Activated CD4-positive, alpha-beta T cell treated with anti-CD3 and anti-CD28 coated beads for 36 hours (primary cell): ENCODE measurements at regions not wholly inside any gene's neighbourhood (a gene's known extent, or its start where the extent isn't known, plus 50 kb on each side); places are given as distances from the start of the nearest gene placed in this dataset.

Experiments
- ATAC-seq: fragments of 200-7000 bp; cut with Tn5 transposase; one replicate; pipeline ENCODE4 v1.10.0; 2021; ENCODE audit warnings: mild to moderate bottlenecking, moderate library complexity
- CTCF ChIA-PET: fragments of 350-600 bp; sonication (Branson Sonifier 250); formaldehyde crosslinking; loops from one replicate; lab custom pipeline; 2021; ENCODE audit warnings: antibody characterized with exemption; lab: Charles Lee
- POLR2A ChIA-PET: fragments of 350-600 bp; sonication (Branson Sonifier 250); formaldehyde crosslinking; loops from one replicate; lab custom pipeline; 2021; ENCODE audit warnings: antibody characterized with exemption, inconsistent platforms; lab: Charles Lee
- DNase-seq: peaks from one replicate; pipeline ENCODE4 v3.0.0-alpha.2; 2020
- H3K27ac Mint-ChIP-seq: one replicate; pipeline ENCODE4 v1.8.0; 2021; ENCODE audit warnings: mixed read lengths
- H3K27me3 Mint-ChIP-seq: one replicate; pipeline ENCODE4 v1.8.0; 2021; ENCODE audit warnings: mixed read lengths
- H3K36me3 Mint-ChIP-seq: one replicate; pipeline ENCODE4 v1.8.0; 2021; ENCODE audit warnings: low read depth, mixed read lengths
- H3K4me1 Mint-ChIP-seq: one replicate; pipeline ENCODE4 v1.8.0; 2021; ENCODE audit warnings: mixed read lengths
- H3K4me3 Mint-ChIP-seq: one replicate; pipeline ENCODE4 v1.8.0; 2021; ENCODE audit warnings: mild to moderate bottlenecking, moderate library complexity, mixed read lengths
- H3K9me3 Mint-ChIP-seq: one replicate; pipeline ENCODE4 v1.8.0; 2021; ENCODE audit warnings: low read depth, mixed read lengths
- intact Hi-C, 2 experiments: fragments of 100-400 bp; cut with DNase I in 1 of 2; cut with micrococcal nuclease in 1 of 2; formaldehyde crosslinking; loops; one replicate each; pipeline versions ENCODE4 v1.14.2 to v1.15.1; 2022 to 2024; cut with DNase I, micrococcal nuclease

DNA sequence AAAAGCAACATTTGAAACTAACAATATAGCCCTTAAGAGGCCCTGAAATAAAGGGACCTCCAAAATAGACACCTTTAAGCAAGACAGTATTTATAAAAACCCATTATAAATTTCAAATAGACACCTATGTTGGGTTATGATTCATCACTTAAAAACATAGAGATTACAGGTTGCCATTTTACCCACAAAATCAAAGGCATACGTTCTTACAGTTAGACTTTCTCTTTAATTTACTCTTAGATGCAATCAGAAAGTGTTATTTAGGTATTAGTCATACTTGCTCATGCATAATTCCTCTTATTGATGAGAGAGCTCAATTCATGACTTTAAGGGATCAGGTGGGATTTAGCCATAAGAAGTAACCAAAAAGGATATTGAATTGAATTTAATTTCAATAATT lies 51.5 kb upstream of the TMEM200A start:
- no peaks in the 10 kb centered on the region for H3K9me3 Mint-ChIP-seq
- CTCF ChIA-PET: interaction anchor here (0.8 to 1.1 kb wide), 2 partner anchors 16 to 554 kb away, joined by 3 to 6 read pairs; no protein-coding TSS in a partner anchor
- intact Hi-C loops: no loop called here
- POLR2A ChIA-PET: no interaction called here
- H3K36me3 Mint-ChIP-seq: no peaks in the 10 kb centered on the region
- H3K4me1 Mint-ChIP-seq: no peaks in the 10 kb centered on the region
- ATAC-seq (peak; percentile 64), DNase-seq (no peak)
- H3K4me3 Mint-ChIP-seq: no peak overlapping the region
- no peak overlapping the region for H3K27ac Mint-ChIP-seq
- H3K27me3 Mint-ChIP-seq: no peaks in the 10 kb centered on the region

DNA sequence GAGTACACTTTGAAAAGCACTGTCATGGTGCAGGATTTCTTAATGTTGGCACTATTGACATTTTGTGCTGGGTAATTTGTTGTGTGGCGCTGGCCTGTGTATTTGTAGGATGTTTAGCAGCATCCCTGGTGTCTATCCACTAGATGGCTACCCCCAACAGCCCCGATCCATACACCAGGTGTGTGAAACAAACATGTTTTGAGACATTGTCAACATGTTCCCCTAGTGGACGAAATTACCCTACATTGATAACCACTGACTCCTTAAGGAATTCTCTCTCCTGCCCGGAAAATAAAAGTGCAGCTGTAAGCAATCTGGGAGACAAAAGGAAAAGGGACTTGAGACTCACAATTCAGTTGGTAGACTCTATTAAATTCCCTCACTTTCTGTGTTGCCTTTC lies 52.6 kb upstream of the TMEM200A start:
- ChIA-PET CTCF (interaction anchor here (0.8 to 1.2 kb wide), 3 partner anchors 17 to 555 kb away, joined by 3 to 6 read pairs (median 5); no protein-coding TSS in a partner anchor), POLR2A (no interaction called here)
- H3K36me3 Mint-ChIP-seq: no peaks in the 10 kb centered on the region
- H3K4me1 Mint-ChIP-seq: no peaks in the 10 kb centered on the region
- DNase-seq: no peak
- no peak overlapping the region for H3K27ac Mint-ChIP-seq
- no peaks in the 10 kb centered on the region for H3K27me3 Mint-ChIP-seq
- intact Hi-C loops: no loop called here
- H3K9me3 Mint-ChIP-seq: no peaks in the 10 kb centered on the region
- ATAC-seq: no peak
- no peak overlapping the region for H3K4me3 Mint-ChIP-seq

DNA sequence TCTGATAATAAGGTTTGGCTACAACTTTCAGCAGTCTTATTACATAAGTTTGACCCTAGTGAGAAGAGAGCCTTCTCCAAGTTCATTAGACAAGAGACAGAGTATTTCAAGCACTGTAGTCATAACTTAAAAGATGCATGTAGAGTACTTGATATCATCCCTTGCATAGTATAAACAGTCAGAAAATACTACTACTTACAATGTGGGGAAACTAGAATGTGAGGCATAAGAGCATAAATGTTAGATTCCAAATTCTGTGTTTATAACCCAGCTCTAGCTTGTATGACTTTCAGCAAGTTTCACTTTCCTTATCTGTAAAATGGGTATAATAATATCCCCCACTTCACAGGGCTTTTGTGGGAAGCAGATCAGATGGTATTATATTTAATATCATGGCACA lies 56.8 kb upstream of the TMEM200A start:
- no peak for DNase-seq
- ATAC-seq: peak; percentile 63
- Mint-ChIP-seq H3K4me1 (no peaks in the 10 kb centered on the region), H3K27ac (no peak overlapping the region), H3K36me3 (no peaks in the 10 kb centered on the region), H3K9me3 (no peaks in the 10 kb centered on the region), H3K4me3 (no peak overlapping the region), H3K27me3 (no peaks in the 10 kb centered on the region)
- intact Hi-C loops: no loop called here
- POLR2A ChIA-PET: no interaction called here
- CTCF ChIA-PET: interaction anchor here (0.6 to 0.9 kb wide), 2 partner anchors 13 to 1224 kb away, joined by 3 to 4 read pairs; no protein-coding TSS in a partner anchor

DNA sequence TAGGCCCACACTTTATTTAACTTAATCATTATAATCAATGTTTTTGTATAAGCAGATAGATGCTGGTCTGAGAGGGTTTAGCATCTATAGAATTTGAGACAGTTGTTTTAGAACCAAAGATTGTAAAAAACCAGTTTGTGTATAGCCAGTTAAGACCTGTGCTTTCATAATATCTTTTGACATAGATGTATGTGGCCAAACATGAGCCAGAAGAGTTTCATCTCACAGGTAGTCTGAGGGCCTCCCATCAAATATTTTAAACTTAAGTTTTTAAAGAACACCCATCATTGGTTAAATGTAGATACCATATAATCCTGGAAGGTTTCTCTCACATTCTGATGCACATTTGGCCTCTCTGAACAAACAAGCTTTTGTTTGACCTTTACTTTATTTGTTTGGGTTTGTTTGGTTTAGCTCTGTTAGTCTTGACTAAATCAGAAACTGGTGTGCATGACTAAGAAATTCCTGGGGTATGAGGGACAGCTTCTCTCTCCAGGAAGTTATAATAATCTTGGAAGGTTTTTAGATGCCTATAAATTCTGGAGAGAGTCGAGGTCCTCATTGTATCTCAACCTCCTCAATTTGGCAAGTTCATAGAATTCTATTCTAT lies 58.0 kb upstream of the TMEM200A start:
- no peaks in the 10 kb centered on the region for H3K9me3 Mint-ChIP-seq
- H3K4me1 Mint-ChIP-seq: no peaks in the 10 kb centered on the region
- H3K27me3 Mint-ChIP-seq: no peaks in the 10 kb centered on the region
- ChIA-PET CTCF (interaction anchor here (0.9 to 1.6 kb wide), 4 partner anchors 16 to 393 kb away, joined by 3 read pairs; no protein-coding TSS in a partner anchor), POLR2A (interaction anchor here (0.6 kb wide), 1 partner anchor 394 kb away, joined by 5 read pairs; no protein-coding TSS in a partner anchor)
- H3K27ac Mint-ChIP-seq: no peak overlapping the region
- H3K4me3 Mint-ChIP-seq: no peak overlapping the region
- DNase-seq (no peak), ATAC-seq (no peak)
- no peaks in the 10 kb centered on the region for H3K36me3 Mint-ChIP-seq
- intact Hi-C loops: no loop called here

DNA sequence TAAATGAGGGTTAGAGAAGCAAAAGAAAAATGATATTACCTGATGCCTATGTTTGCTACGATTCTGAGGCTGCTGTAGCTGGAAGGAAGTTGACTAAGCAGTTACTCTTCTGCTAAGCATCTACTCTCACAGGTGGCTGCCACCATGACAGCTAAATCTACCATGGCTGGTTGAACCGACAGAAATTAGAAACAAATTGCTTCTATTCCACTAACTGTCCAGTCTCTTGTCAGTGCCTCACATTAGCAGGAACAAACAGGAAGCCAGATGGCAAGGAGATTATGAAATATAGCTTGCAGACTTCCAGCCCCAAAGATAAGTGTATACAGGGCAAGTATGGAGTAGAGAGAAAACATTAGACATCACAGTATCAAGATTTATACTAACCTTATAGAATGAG lies 59.4 kb upstream of the TMEM200A start:
- Mint-ChIP-seq H3K36me3 (no peaks in the 10 kb centered on the region), H3K4me1 (no peaks in the 10 kb centered on the region), H3K9me3 (peaks cover 3% of the 10 kb centered on the region), H3K4me3 (no peak overlapping the region), H3K27me3 (no peaks in the 10 kb centered on the region), H3K27ac (no peak overlapping the region)
- DNase-seq (no peak), ATAC-seq (no peak)
- POLR2A ChIA-PET: no interaction called here
- intact Hi-C loops: no loop called here
- CTCF ChIA-PET: interaction anchor here (0.8 to 2.0 kb wide), 5 partner anchors 10 to 265 kb away, joined by 3 to 4 read pairs (median 3); no protein-coding TSS in a partner anchor

DNA sequence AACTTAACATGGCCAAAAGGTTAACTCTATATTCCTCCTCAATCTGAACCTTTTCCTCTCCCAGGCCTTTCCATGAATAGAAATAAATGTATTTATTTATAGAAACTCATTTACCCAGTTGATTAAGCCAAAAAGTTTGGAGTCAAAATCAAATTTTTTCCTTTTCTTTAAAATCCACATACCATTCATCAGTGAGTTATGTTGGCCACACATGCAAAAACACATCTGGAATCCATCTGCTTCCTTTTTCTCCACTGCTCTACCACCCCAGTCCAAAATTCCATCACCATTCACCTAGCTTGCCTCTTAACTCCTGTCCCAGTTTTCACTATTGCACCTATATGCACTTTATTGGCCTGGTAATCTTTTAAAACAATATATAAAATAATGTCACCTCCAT lies 62.4 kb upstream of the TMEM200A start:
- peaks cover 3% of the 10 kb centered on the region for H3K9me3 Mint-ChIP-seq
- H3K27me3 Mint-ChIP-seq: no peaks in the 10 kb centered on the region
- no peaks in the 10 kb centered on the region for H3K36me3 Mint-ChIP-seq
- no peak overlapping the region for H3K27ac Mint-ChIP-seq
- CTCF ChIA-PET: no interaction called here
- H3K4me1 Mint-ChIP-seq: no peaks in the 10 kb centered on the region
- H3K4me3 Mint-ChIP-seq: no peak overlapping the region
- POLR2A ChIA-PET: no interaction called here
- intact Hi-C loops: no loop called here
- DNase-seq (no peak), ATAC-seq (no peak)

DNA sequence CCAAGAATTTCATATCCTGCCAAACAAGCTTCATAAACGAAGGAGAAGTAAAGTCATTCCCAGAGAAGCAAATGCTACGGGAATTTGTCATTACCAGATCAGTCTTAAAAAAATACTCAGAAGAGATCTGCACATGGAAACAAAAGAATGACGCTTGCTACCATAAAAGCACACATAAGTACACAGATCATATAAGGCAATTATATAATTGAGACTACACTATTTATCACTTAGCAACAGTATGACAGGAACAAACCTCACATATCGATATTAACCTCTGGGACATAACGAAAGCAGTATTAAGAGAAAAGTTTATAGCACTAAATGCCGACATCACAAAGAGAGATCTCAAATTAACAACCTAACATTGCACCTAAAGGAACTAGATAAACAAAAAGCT lies 67.6 kb upstream of the TMEM200A start:
- no peaks in the 10 kb centered on the region for H3K36me3 Mint-ChIP-seq
- no peak for ATAC-seq
- CTCF ChIA-PET: interaction anchor here (0.7 to 1.5 kb wide), 2 partner anchors 23 to 686 kb away, joined by 3 read pairs; no protein-coding TSS in a partner anchor

DNA sequence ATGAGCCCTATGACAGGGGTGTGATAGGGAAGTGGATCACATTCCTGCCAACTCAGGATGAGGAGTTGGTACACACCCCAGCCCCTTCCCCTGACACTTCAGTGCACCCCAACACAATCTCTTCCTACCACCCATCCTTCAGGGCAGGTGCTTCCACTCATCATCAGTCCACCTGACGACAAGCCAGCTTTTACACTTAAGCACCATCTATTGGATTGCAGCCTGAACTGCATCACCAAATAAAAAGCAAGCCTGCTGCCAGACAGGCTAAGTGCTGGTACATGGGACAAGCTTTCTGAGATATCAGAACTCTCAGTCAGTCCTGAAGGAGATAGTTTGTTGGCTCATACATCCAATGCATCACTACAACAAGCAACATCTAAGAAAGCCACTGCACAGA lies 69.0 kb upstream of the TMEM200A start:
- ATAC-seq: no peak

More for the DNA sequence above, 67.6 kb upstream of the TMEM200A start:
- Mint-ChIP-seq H3K4me3 (no peak overlapping the region), H3K27ac (no peak overlapping the region), H3K27me3 (no peaks in the 10 kb centered on the region), H3K4me1 (no peaks in the 10 kb centered on the region), H3K9me3 (peaks cover 3% of the 10 kb centered on the region)
- intact Hi-C loops: no loop called here
- POLR2A ChIA-PET: no interaction called here
- DNase-seq: no peak

DNA sequence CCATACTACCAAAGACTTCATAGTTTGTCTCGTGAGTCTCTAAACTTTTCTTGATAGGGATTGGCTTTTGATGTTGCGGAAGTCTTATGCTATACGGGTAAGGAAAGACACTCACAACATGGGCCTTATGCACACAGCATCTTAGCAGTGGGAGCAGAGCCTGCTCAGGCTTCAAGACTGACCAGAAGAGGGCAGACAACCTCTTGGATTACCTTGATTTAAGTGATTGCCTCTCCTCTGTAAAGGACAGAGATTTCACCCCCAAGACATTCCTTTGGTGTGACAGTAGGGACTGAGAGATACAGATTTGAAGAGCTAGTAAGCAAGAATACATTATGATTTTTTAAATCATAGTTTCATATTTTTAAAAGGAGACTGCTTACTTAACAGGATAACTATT lies 71.0 kb upstream of the SAMD3 start:
- ChIA-PET CTCF (interaction anchor here (0.7 to 1.0 kb wide), 7 partner anchors 79 to 928 kb away, joined by 3 to 6 read pairs (median 3); no protein-coding TSS in a partner anchor), POLR2A (no interaction called here)
- H3K4me3 Mint-ChIP-seq: no peak overlapping the region
- H3K4me1 Mint-ChIP-seq: no peaks in the 10 kb centered on the region
- H3K27ac Mint-ChIP-seq: no peak overlapping the region
- no peaks in the 10 kb centered on the region for H3K36me3 Mint-ChIP-seq
- DNase-seq (peak; percentile 47), ATAC-seq (peak; percentile 58)
- H3K27me3 Mint-ChIP-seq: no peaks in the 10 kb centered on the region
- no peaks in the 10 kb centered on the region for H3K9me3 Mint-ChIP-seq
- intact Hi-C loops: loop anchor here in 1 of 2 experiments (1.0 kb wide), 1 partner anchor 405 kb away; no protein-coding TSS in a partner anchor

More for the DNA sequence above, 69.0 kb upstream of the TMEM200A start:
- no peaks in the 10 kb centered on the region for H3K36me3 Mint-ChIP-seq
- CTCF ChIA-PET: interaction anchor here (1.1 to 1.5 kb wide), 2 partner anchors 9 to 25 kb away, joined by 3 read pairs; no protein-coding TSS in a partner anchor
- intact Hi-C loops: no loop called here
- no peaks in the 10 kb centered on the region for H3K27me3 Mint-ChIP-seq
- no peak overlapping the region for H3K4me3 Mint-ChIP-seq
- no peak for DNase-seq
- H3K27ac Mint-ChIP-seq: no peak overlapping the region
- no peaks in the 10 kb centered on the region for H3K4me1 Mint-ChIP-seq
- H3K9me3 Mint-ChIP-seq: no peaks in the 10 kb centered on the region
- POLR2A ChIA-PET: no interaction called here

DNA sequence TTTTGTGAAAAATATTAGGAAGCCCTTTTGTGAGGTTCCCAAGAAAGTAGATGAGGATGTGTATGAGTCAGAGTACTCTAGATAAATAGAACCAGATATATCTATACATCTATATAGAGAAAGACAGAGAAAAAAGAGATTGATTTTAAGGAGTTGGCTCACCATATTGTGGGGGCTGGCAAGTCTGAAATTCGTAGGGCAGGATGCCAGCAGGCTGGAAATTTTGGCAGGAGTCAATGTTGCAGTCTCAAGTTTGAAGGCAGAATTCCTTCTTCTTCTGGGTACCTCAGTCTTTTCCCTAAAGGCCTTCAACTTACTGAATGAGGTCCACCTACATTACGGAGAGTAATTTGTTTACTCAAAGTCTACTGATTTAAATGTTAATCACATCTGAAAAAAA lies 65.3 kb upstream of the SAMD3 start:
- Mint-ChIP-seq H3K27me3 (no peaks in the 10 kb centered on the region), H3K4me3 (no peak overlapping the region), H3K9me3 (no peaks in the 10 kb centered on the region), H3K27ac (no peak overlapping the region), H3K36me3 (no peaks in the 10 kb centered on the region), H3K4me1 (no peaks in the 10 kb centered on the region)
- DNase-seq (no peak), ATAC-seq (no peak)
- intact Hi-C loops: loop anchor here in 1 of 2 experiments (10.0 kb wide), 1 partner anchor 143 kb away; no protein-coding TSS in a partner anchor
- ChIA-PET POLR2A (interaction anchor here (0.7 kb wide), 1 partner anchor 130 kb away, joined by 5 read pairs; no protein-coding TSS in a partner anchor), CTCF (interaction anchor here (1.1 to 1.3 kb wide), 3 partner anchors 212 to 555 kb away, joined by 3 to 4 read pairs (median 3); no protein-coding TSS in a partner anchor)

DNA sequence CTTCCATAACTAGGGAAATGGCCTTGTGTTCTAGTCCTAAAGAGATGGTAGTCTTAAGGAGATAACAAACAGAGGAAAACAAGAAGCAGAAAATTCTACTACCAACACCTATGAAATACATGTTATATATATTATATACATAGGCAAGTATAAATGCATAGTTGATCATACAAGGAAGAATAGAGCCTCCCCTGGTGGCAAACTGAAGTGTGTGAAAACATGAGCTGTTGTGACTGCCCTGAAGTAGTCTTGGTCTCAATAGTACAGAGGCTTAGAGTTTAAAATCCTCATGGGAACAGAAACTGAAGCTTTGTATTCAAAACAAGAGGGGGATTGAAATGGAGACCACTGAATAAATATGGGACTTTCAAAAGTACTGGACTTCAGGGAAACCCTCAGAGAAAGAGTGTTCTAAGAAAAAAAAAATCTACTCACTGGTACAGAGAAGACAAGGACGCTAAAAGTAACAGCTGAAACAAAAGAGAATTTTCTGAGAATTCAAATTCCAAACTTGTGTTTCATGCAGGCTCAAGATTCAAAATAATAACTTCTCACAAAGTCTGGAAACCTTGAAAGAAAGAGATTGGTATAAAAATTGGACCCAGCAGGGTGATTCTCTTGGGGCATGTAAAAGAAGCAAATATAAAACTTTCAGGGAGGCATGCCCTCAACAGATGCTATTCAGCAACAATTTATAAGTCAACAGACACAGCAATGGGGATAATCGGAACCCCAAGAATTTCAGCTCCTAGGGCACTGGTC lies 59.7 kb upstream of the SAMD3 start:
- CTCF ChIA-PET: interaction anchor here (0.5 to 1.7 kb wide), 7 partner anchors 10 to 394 kb away, joined by 3 to 11 read pairs (median 3); no protein-coding TSS in a partner anchor
- Mint-ChIP-seq H3K4me1 (peaks cover 7% of the 10 kb centered on the region), H3K36me3 (no peaks in the 10 kb centered on the region), H3K4me3 (no peak overlapping the region), H3K27me3 (no peaks in the 10 kb centered on the region), H3K27ac (no peak overlapping the region), H3K9me3 (peaks cover 2% of the 10 kb centered on the region)
- DNase-seq: peak; percentile 50
- POLR2A ChIA-PET: no interaction called here
- ATAC-seq: peak; percentile 76
- intact Hi-C loops: loop anchor here (1.0 to 10.0 kb wide), 6 partner anchors 138 to 245 kb away; no protein-coding TSS in a partner anchor
